GM19372 (cell line): ENCODE measurements at regions not wholly inside any gene's neighbourhood (a gene's known extent, or its start where the extent isn't known, plus 50 kb on each side); places are given as distances from the start of the nearest gene placed in this dataset.

Experiments used
- ATAC-seq: cut with Tn5 transposase; IDR thresholded peaks from one replicate; pipeline ENCODE4 v1.9.1; 2021; ENCODE audit warnings: mild to moderate bottlenecking, low read depth, moderate library complexity; ENCODE audit not compliant: unreplicated experiment

- ATAC-seq: no peak
These were observed 219.2 kb downstream of the C6orf118 start for GRCh38 chr6:165090242-165090641.

GRCh38 chr6:165086814-165087213, 222.6 kb downstream of the C6orf118 start:
- no peak for ATAC-seq

DNA sequence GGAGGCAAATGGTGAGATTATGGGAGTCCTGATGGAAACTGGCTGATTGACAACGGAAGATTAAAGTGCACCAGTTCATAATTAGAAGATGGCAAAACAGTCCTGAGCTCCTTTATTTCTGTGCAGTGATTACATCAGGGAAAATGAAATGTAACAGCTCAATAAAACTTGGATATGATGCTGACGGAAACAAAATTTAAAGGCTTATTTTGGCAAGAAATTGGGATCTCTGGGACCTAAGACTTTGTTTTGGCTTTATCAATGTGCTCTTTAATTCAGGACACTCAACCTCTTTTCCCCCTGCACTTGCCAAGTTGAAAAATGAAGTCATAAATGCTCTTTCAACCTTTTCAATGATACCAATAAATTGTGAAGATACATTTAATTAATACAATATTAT, 226.8 kb downstream of the C6orf118 start:
- no peak for ATAC-seq

DNA sequence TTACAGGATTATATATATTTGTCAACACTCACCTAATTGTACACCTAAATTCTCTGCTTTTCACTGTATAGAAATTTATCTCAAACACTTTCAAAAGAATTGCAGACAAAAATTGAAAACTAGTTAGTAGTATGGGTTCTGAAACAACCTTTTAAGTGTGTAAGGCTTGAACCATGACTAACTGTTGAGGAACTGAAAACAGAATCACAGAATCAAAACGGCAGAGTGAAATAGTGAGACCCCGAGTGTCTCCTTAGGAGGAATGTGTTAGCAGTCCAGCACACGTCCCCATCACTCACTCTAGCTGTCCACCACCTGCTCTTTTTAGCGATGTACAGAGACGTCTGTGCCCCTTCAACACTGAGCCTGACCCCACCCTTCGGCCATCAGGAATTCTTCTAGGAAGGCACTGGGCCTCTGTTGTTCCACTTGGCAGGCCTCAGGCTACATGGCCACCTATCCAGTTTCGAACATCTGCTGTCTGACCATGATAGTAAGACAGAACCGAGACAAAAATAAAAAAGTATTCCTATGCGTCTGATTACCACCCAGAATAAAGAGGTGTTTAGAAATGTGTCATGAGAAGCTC, 227.4 kb downstream of the C6orf118 start:
- no peak for ATAC-seq

DNA sequence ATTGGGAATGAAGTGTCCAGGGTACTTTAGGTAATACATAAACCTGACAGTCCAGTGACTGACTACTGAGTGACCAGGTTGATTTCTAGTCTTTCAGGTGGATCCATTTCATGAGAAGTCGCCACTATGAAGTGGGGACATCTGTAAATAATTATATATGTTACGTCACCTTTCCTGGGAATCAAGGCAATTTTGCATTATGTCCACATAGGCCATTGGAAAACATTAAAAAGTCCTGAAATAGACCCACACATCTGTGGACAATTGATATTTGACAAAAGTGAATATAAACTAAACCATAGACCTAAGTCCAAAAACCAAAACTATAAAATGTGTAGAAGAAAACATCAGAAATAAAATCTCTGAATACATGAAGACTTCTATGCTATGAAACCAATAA, 231.5 kb downstream of the C6orf118 start:
- ATAC-seq: no peak

GRCh38 chr6:165071906-165072305, 237.5 kb downstream of the C6orf118 start:
- ATAC-seq: no peak

GRCh38 chr6:165060720-165061119, 248.7 kb downstream of the C6orf118 start:
- no peak for ATAC-seq

GRCh38 chr6:165059032-165059431, 250.4 kb downstream of the C6orf118 start:
- ATAC-seq: no peak

GRCh38 chr6:165056292-165056691, 253.1 kb downstream of the C6orf118 start:
- no peak for ATAC-seq

- ATAC-seq: no peak
These were observed 254.2 kb downstream of the C6orf118 start for GRCh38 chr6:165055231-165055630.

DNA sequence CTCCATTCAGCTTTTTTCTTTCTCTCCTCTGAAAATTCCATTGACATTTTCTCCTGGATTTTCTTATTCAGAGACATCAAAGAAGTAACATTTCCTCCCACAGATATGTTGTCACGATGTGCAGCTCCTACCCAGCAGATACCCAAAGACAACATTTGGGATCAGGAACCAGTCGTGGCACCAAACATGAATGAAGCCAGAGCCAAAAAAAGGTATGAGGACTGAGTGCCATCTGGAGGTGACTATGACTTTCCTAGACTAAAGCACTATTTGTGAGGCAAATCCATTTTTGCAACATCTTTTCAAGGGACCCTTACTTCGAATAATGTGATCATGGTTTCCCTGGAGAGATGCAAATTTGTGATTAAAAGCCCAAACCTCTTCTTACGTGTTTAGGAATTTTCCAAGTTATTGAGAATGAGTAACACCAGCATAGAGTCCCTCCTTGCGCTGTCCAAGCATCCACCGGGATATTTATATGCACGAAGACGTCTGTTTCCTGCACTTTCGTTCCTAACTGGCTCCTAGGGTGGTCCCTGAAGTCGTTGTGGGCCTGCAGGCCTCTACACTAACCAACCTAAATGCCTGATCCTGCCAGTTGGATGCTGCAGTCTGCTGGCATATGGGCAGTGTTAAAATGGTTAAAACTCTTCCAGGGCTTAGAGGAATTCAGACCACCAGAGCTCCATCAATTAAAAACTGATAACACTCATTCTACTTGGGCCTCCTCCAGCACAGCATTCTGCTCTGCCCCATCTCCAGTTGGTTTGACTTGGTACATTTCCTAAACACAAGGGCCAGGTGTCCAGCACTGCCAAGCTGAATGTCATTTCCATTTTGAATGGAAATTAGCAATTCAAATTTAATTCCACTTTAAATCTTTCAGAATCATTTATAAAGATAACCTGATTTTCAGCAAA, 256.6 kb downstream of the C6orf118 start:
- no peak for ATAC-seq

DNA sequence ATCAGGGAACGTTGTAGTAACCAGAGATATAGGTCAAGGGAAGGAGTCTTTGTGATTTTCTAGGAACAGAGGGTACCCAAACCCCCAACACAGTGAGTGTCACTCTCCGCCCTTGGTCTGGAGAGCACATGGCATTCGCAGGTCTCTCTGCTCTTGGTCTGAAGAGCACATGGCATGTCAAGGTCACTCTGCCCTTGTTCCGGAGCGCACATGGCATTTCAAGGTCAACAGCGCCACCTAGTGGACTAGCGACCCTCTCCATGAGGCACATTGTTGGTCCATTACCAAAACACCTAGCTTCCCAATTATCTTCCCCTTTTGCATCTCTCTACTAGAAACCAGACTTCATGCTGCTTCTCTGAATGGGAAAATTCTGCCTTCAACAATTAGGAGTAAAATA, 260.0 kb downstream of the C6orf118 start:
- ATAC-seq: no peak

GRCh38 chr6:165047952-165048351, 261.5 kb downstream of the C6orf118 start:
- no peak for ATAC-seq

- no peak for ATAC-seq
These were observed 263.8 kb downstream of the C6orf118 start for GRCh38 chr6:165045631-165046030.

DNA sequence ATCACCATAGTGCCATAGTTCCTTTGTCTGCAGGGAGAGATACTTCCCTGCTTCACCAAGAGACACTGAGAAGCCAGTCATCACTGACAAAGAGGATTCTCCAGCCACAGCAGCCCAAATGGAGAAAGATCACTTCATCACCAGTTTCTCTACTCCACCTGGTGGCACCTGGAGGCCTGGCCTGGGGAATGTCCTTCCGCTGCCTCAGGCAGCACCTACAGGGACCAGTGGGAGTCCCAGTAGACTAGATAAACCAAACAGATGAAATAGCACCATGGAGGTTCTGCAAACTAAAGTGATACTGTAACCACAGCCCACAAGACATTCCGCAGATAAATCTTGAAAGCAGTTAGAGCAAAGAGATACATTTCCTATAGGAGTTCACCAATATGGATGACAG, 266.5 kb downstream of the C6orf118 start:
- ATAC-seq: no peak

DNA sequence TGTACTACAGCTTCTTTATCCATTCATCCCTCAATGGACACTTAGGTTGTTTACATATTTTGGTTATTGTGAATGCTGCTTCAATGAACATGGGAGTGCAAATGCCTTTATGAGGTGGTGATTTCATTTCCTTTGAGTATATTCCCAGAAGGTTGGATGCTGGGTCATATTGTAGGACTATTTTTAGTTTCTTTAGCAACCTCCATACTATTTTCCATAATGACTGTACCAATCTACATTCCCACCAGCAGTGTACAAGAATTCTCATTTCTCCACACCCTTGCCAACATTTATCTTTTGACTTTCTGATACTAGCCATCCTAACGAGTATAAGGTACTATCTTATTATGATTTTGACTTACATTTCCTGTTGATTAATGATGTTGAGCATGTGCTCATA, 269.0 kb downstream of the C6orf118 start:
- no peak for ATAC-seq

DNA sequence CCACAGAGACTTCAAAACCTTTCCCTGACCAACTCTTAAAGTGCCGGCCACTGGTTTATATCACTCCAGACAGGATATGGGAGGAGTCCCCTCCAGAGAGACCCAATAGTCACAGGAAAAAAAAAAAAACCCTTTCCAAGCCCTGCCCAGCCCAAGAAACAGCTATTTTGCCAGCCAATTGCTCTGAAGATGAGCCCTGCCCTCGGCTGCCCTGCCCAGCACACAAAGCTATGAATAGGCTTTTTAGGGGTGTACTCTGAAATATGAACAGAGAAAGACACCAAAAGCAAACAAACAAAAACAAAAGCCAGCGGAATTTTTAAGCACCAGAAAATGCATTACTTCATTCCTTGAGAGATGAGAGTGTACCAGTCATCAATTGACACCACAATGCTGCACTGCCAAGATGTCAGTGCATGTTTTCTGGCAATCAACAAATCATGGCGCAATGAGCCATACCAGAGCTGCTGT, 275.1 kb downstream of the C6orf118 start:
- ATAC-seq: no peak

GRCh38 chr6:165031502-165031901, 277.9 kb downstream of the C6orf118 start:
- ATAC-seq: no peak

DNA sequence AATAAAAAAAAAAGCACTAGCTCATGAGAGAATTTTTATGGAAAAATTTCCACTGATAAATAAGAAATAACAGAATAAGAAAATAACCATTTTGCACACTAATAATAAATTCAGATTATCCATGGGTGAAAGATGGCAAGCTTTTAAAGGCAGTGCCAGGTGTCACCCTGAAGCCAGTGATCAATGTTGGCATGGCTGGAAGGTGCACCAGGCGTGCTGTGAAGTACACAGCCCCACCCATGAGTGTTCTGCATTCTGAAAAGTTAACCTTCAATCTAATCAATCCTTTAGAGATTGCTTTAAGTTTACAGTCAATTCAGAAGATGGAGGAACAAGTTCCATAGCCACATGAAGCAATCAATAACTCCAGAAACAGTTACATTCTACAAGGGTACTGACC, 284.4 kb downstream of the C6orf118 start:
- no peak for ATAC-seq

- ATAC-seq: no peak
These were observed 289.7 kb downstream of the C6orf118 start for GRCh38 chr6:165019681-165020080.

- ATAC-seq: no peak
These were observed 293.7 kb downstream of the C6orf118 start for GRCh38 chr6:165015676-165016075.

- ATAC-seq: no peak
These were observed 295.7 kb downstream of the C6orf118 start for GRCh38 chr6:165013701-165014100.
